HepG2 (cell line): ENCODE measurements at regions not wholly inside any gene's neighbourhood (a gene's known extent, or its start where the extent isn't known, plus 50 kb on each side); places are given as distances from the start of the nearest gene placed in this dataset.

Source experiments
- ATAC-seq: fragments of 200-7000 bp; cut with Tn5 transposase; 3 replicates; pipeline ENCODE4 v1.9.1; 2020; ENCODE audit warnings: mild to moderate bottlenecking, moderate library complexity
- BruUV-seq: library from RNA; stranded (reverse); fragments of 400-500 nt; replicated peaks from 2 replicates; lab custom pipeline; 2021; lab: Mats Ljungman, UMichigan
- CTCF ChIA-PET: fragments of 300-600 bp; formaldehyde crosslinking; extraction: SDS; loops from one replicate; lab custom pipeline; 2021; ENCODE audit warnings: low total read pairs, inconsistent platforms, low intra/inter-chr PET ratio; lab: Yijun Ruan, JAX
- POLR2A ChIA-PET: fragments of 350-600 bp; sonication (Branson Sonifier 250); formaldehyde crosslinking; loops from one replicate; lab custom pipeline; 2020; ENCODE audit warnings: antibody characterized with exemption, inconsistent platforms; lab: Yijun Ruan, JAX
- DNase-seq: peaks from one replicate; pipeline ENCODE4 v3.0.0-alpha.2; 2015; ENCODE audit warnings: low spot score
- FAIRE-seq: peaks from 3 replicates; lab custom pipeline; 2011; peaks lifted over from hg19 to GRCh38; lab: Jason Lieb, UNC
- H2AFZ ChIP-seq: one replicate; pipeline ENCODE4 v1.6.1; 2011; ENCODE audit warnings: low read length, inconsistent platforms
- H3K27ac ChIP-seq: fragments of 300-600 bp; 3 replicates; pipeline ENCODE4 v1.8.0; 2011; ENCODE audit warnings: mixed run types, mild to moderate bottlenecking, mixed read lengths, low read length, inconsistent platforms; ENCODE audit not compliant: insufficient read depth; ENCODE audit errors: extremely low read length
- H3K27me3 ChIP-seq, 2 experiments: fragments of 200-600 bp in 1 of 2; 2 replicates in 1 of 2; 3 replicates in 1 of 2; pipeline versions ENCODE4 v1.6.0 to v1.8.0; 2011; ENCODE audit warnings: low read length in 2 of 2, mild to moderate bottlenecking in 2 of 2, moderate library complexity in 2 of 2, inconsistent platforms in 1 of 2; ENCODE audit not compliant: insufficient read depth in 2 of 2, control insufficient read depth in 1 of 2
- H3K36me3 ChIP-seq, 2 experiments: fragments of 200-600 bp in 1 of 2; replicated peaks in 1 of 2; 2 replicates in 1 of 2; 3 replicates in 1 of 2; pipeline versions ENCODE4 v1.5.1 to v1.8.0; 2011; ENCODE audit warnings: low read length in 2 of 2, inconsistent platforms in 1 of 2; ENCODE audit not compliant: insufficient read depth in 2 of 2, control insufficient read depth in 1 of 2
- H3K4me1 ChIP-seq: 2 replicates; pipeline ENCODE4 v1.5.1; 2012; ENCODE audit warnings: low read length, inconsistent platforms; ENCODE audit not compliant: insufficient read depth
- H3K4me2 ChIP-seq: 2 replicates; pipeline ENCODE4 v1.6.0; 2011; ENCODE audit warnings: low read depth, low read length, inconsistent platforms
- H3K4me3 ChIP-seq, 3 experiments: fragments of 200-600 bp in 1 of 3; sonication (generic), shearing (Covaris generic) in 1 of 3; replicated peaks in 1 of 3; 2 replicates each; pipeline ENCODE4 v1.5.1; 2011 to 2016; ENCODE audit warnings: low read length in 3 of 3, inconsistent platforms in 2 of 3, low read depth in 2 of 3, mild to moderate bottlenecking in 2 of 3, control low read depth in 1 of 3, mixed read lengths in 1 of 3; ENCODE audit not compliant: insufficient read depth in 1 of 3
- H3K79me2 ChIP-seq: one replicate; pipeline ENCODE4 v1.6.1; 2011; ENCODE audit warnings: low read length, inconsistent platforms; ENCODE audit not compliant: insufficient read depth
- H3K9ac ChIP-seq: 2 replicates; pipeline ENCODE4 v1.6.0; 2011; ENCODE audit warnings: mild to moderate bottlenecking, low read depth, low read length, inconsistent platforms; ENCODE audit not compliant: insufficient read depth
- H3K9me3 ChIP-seq: 2 replicates; pipeline ENCODE4 v1.5.1; 2012; ENCODE audit warnings: mild to moderate bottlenecking, low read length
- H4K20me1 ChIP-seq: 2 replicates; pipeline ENCODE4 v1.6.0; 2011; ENCODE audit warnings: inconsistent platforms, mild to moderate bottlenecking, low read length, moderate library complexity; ENCODE audit not compliant: insufficient read depth
- ADNP ChIP-seq: sonication (generic); formaldehyde crosslinking; IDR thresholded peaks from 2 replicates; pipeline ENCODE4 v1.4.0; 2020; ENCODE audit warnings: missing genetic modification reagents
- CHD2 ChIP-seq: IDR thresholded peaks from 2 replicates; pipeline ENCODE4 v1.6.1; 2011; ENCODE audit warnings: low read depth, low read length, improper control_type of control experiment
- DPF2 ChIP-seq: sonication (generic); formaldehyde crosslinking; IDR thresholded peaks from 2 replicates; pipeline ENCODE4 v1.4.0; 2020; ENCODE audit warnings: mild to moderate bottlenecking, low read depth, missing genetic modification reagents, borderline replicate concordance
- GTF2F1 ChIP-seq: fragments of 150-350 bp; IDR thresholded peaks from 2 replicates; pipeline ENCODE4 v1.6.1; 2014; ENCODE audit warnings: low read length
- KMT2B ChIP-seq: IDR thresholded peaks from 2 replicates; pipeline ENCODE4 v1.6.1; 2016; ENCODE audit warnings: missing genetic modification reagents, missing compliant biosample characterization
- NR3C1 ChIP-seq: sonication (generic); formaldehyde crosslinking; IDR thresholded peaks from 2 replicates; pipeline ENCODE4 v1.4.0; 2020; ENCODE audit warnings: missing genetic modification reagents
- ZNF383 ChIP-seq: sonication (generic); formaldehyde crosslinking; IDR thresholded peaks from 2 replicates; pipeline ENCODE4 v1.4.0; 2020; ENCODE audit warnings: missing genetic modification reagents, mild to moderate bottlenecking, borderline replicate concordance
- ZNF558 ChIP-seq: sonication (generic); formaldehyde crosslinking; IDR thresholded peaks from 2 replicates; pipeline ENCODE4 v1.9.0; 2022; ENCODE audit warnings: mild to moderate bottlenecking, missing genetic modification reagents, borderline replicate concordance
- ZNF670 ChIP-seq: sonication (generic); formaldehyde crosslinking; IDR thresholded peaks from 2 replicates; pipeline ENCODE4 v1.8.0; 2022; ENCODE audit warnings: mild to moderate bottlenecking, missing genetic modification reagents, borderline replicate concordance
- WGBS: methylation state at CpG from one replicate; pipeline ENCODE4 v1.1.6; 2017; ENCODE audit warnings: low lambda C conversion rate; 5-methylcytosine and 5-hydroxymethylcytosine counted together
- in situ Hi-C: cut with HindIII; loops from 2 replicates; pipeline ENCODE4 v1.10.0; 2017; ENCODE audit warnings: low pct_unique_long_range_greater_than_20kb; ENCODE audit not compliant: extremely low pct_ligation_motif_present
- intact Hi-C: fragments of 100-400 bp; cut with micrococcal nuclease; formaldehyde crosslinking; loops from one replicate; pipeline ENCODE4 v1.10.0; 2022; ENCODE audit not compliant: unreplicated experiment
- TF ChIP-seq, protein P1 (sequence below): sonication (generic); formaldehyde crosslinking; IDR thresholded peaks from 2 replicates; pipeline ENCODE4 v1.4.0; 2020; ENCODE audit warnings: missing genetic modification reagents, borderline replicate concordance
- TF ChIP-seq, protein P2 (sequence below): sonication (generic); formaldehyde crosslinking; IDR thresholded peaks from 2 replicates; pipeline ENCODE4 v1.8.0; 2022; ENCODE audit warnings: mild to moderate bottlenecking, missing genetic modification reagents, borderline replicate concordance
- TF ChIP-seq, protein P3 (sequence below): sonication (generic); formaldehyde crosslinking; IDR thresholded peaks from 2 replicates; pipeline ENCODE4 v1.4.0; 2020; ENCODE audit warnings: missing genetic modification reagents, borderline replicate concordance
- TF ChIP-seq, protein P4 (sequence below): IDR thresholded peaks from 2 replicates; pipeline ENCODE4 v1.6.1; 2016; ENCODE audit warnings: missing compliant biosample characterization, missing genetic modification reagents, borderline replicate concordance
- TF ChIP-seq, protein P5 (sequence below): sonication (generic); formaldehyde crosslinking; IDR thresholded peaks from 2 replicates; pipeline ENCODE4 v1.4.0; 2020; ENCODE audit warnings: missing genetic modification reagents, mild to moderate bottlenecking, borderline replicate concordance
- TF ChIP-seq, protein P6 (sequence below): sonication (generic); formaldehyde crosslinking; IDR thresholded peaks from 2 replicates; pipeline ENCODE4 v1.5.1; 2020; ENCODE audit warnings: mild to moderate bottlenecking, missing genetic modification reagents, borderline replicate concordance

DNA sequence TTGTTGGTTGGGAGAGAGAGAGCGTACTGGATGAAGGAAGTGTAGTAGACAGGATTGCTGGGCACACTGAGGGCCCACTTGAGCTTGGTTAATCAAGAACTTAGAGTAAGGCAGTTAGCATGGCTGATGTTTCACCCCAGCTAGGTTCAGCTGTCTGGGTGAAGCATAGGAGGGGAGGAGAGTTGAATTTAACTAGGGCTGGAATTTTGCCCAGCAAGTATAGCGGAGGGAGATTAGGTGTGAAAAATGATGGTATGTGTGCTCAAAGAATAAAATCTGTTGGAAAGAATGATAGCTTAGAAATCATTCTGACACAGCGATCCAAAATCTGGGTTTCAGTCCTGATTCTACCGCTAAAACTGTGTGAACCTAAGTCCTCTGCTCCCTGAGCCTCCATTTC, 461.5 kb upstream of the PROX1 start:
- no peaks in the 10 kb centered on the region for H3K36me3 ChIP-seq
- no peaks in the 10 kb centered on the region for H3K27me3 ChIP-seq
- no peaks in the 10 kb centered on the region for H4K20me1 ChIP-seq
- intact Hi-C loops: no loop called here
- no TSS peak for BruUV-seq
- no peak for DNase-seq
- WGBS: 79% methylated on average over 4 of the region's 4 CpGs
- peaks cover 10% of the 10 kb centered on the region for H3K9me3 ChIP-seq
- no peak overlapping the region for H3K27ac ChIP-seq
- no peaks in the 10 kb centered on the region for H3K4me1 ChIP-seq
- in situ Hi-C loops: no loop called here
- H3K4me2 ChIP-seq: no peak overlapping the region
- no peak overlapping the region for H2AFZ ChIP-seq
- H3K9ac ChIP-seq: no peak overlapping the region
- no peaks in the 10 kb centered on the region for H3K79me2 ChIP-seq
- no peak for FAIRE-seq
- ChIA-PET CTCF (no interaction called here), POLR2A (no interaction called here)
- ATAC-seq: no peak
- no peak overlapping the region for H3K4me3 ChIP-seq
- TF ChIP-seq, protein P1, sequence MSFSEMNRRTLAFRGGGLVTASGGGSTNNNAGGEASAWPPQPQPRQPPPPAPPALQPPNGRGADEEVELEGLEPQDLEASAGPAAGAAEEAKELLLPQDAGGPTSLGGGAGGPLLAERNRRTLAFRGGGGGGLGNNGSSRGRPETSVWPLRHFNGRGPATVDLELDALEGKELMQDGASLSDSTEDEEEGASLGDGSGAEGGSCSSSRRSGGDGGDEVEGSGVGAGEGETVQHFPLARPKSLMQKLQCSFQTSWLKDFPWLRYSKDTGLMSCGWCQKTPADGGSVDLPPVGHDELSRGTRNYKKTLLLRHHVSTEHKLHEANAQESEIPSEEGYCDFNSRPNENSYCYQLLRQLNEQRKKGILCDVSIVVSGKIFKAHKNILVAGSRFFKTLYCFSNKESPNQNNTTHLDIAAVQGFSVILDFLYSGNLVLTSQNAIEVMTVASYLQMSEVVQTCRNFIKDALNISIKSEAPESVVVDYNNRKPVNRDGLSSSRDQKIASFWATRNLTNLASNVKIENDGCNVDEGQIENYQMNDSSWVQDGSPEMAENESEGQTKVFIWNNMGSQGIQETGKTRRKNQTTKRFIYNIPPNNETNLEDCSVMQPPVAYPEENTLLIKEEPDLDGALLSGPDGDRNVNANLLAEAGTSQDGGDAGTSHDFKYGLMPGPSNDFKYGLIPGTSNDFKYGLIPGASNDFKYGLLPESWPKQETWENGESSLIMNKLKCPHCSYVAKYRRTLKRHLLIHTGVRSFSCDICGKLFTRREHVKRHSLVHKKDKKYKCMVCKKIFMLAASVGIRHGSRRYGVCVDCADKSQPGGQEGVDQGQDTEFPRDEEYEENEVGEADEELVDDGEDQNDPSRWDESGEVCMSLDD (CRISPR knock-in tag): no peak
- no peak for TF ChIP-seq ADNP (CRISPR knock-in tag)
- TF ChIP-seq, protein P2, sequence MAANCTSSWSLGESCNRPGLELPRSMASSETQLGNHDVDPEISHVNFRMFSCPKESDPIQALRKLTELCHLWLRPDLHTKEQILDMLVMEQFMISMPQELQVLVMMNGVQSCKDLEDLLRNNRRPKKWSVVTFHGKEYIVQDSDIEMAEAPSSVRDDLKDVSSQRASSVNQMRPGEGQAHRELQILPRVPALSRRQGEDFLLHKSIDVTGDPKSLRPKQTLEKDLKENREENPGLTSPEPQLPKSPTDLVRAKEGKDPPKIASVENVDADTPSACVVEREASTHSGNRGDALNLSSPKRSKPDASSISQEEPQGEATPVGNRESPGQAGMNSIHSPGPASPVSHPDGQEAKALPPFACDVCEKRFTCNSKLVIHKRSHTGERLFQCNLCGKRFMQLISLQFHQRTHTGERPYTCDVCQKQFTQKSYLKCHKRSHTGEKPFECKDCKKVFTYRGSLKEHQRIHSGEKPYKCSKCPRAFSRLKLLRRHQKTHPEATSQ (CRISPR knock-in tag): no peak
- TF ChIP-seq, protein P3, sequence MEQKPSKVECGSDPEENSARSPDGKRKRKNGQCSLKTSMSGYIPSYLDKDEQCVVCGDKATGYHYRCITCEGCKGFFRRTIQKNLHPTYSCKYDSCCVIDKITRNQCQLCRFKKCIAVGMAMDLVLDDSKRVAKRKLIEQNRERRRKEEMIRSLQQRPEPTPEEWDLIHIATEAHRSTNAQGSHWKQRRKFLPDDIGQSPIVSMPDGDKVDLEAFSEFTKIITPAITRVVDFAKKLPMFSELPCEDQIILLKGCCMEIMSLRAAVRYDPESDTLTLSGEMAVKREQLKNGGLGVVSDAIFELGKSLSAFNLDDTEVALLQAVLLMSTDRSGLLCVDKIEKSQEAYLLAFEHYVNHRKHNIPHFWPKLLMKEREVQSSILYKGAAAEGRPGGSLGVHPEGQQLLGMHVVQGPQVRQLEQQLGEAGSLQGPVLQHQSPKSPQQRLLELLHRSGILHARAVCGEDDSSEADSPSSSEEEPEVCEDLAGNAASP (CRISPR knock-in tag): no peak
- no peak for TF ChIP-seq GTF2F1
- TF ChIP-seq, protein P4, sequence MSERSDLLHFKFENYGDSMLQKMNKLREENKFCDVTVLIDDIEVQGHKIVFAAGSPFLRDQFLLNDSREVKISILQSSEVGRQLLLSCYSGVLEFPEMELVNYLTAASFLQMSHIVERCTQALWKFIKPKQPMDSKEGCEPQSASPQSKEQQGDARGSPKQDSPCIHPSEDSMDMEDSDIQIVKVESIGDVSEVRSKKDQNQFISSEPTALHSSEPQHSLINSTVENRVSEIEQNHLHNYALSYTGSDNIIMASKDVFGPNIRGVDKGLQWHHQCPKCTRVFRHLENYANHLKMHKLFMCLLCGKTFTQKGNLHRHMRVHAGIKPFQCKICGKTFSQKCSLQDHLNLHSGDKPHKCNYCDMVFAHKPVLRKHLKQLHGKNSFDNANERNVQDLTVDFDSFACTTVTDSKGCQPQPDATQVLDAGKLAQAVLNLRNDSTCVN: no peak
- TF ChIP-seq ZNF670 (CRISPR knock-in tag): no peak
- no peak for TF ChIP-seq NR3C1 (CRISPR knock-in tag)
- TF ChIP-seq, protein P5, sequence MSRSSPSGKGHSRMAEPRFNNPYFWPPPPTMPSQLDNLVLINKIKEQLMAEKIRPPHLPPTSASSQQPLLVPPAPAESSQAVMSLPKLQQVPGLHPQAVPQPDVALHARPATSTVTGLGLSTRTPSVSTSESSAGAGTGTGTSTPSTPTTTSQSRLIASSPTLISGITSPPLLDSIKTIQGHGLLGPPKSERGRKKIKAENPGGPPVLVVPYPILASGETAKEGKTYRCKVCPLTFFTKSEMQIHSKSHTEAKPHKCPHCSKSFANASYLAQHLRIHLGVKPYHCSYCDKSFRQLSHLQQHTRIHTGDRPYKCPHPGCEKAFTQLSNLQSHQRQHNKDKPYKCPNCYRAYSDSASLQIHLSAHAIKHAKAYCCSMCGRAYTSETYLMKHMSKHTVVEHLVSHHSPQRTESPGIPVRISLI (CRISPR knock-in tag): no peak
- no peak for TF ChIP-seq ZNF558
- no peak for TF ChIP-seq KMT2B (CRISPR knock-in tag)
- TF ChIP-seq, protein P6, sequence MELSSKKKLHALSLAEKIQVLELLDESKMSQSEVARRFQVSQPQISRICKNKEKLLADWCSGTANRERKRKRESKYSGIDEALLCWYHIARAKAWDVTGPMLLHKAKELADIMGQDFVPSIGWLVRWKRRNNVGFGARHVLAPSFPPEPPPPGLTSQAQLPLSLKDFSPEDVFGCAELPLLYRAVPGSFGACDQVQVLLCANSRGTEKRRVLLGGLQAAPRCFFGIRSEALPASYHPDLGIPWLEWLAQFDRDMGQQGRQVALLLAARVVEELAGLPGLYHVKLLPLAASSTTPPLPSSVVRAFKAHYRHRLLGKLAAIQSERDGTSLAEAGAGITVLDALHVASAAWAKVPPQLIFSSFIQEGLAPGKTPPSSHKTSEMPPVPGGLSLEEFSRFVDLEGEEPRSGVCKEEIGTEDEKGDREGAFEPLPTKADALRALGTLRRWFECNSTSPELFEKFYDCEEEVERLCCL: no peak
- no peak for TF ChIP-seq ZNF383 (CRISPR knock-in tag)
- no peak for TF ChIP-seq CHD2
- TF ChIP-seq DPF2: no peak
